Spleen (tissue), 11 donors: ENCODE measurements at regions not wholly inside any gene's neighbourhood (a gene's known extent, or its start where the extent isn't known, plus 50 kb on each side); places are given as distances from the start of the nearest gene placed in this dataset.
A peak's percentile ranks its signal among the peaks of the same experiment; 100 is the strongest.

Experiments used
- DNase-seq: peaks from one replicate; pipeline ENCODE4 v3.0.0-alpha.2; 2020
- H3K27ac ChIP-seq, 8 donors: fragments of 200-600 bp; sonication (generic) in 7 of 8; 1 replicate in 4 of 8; 2 replicates in 4 of 8; pipeline versions ENCODE4 v1.5.0 to v1.8.0; 2016 to 2021; ENCODE audit warnings: inconsistent platforms in 4 of 8, mild to moderate bottlenecking in 4 of 8, moderate library complexity in 1 of 8
- H3K27me3 ChIP-seq, 7 donors: fragments of 200-600 bp; sonication (generic) in 6 of 7; replicated peaks in 1 of 7; 1 replicate in 4 of 7; 2 replicates in 3 of 7; pipeline versions ENCODE4 v1.5.0 to v1.8.0; 2016 to 2021; ENCODE audit warnings: inconsistent platforms in 3 of 7, mild to moderate bottlenecking in 1 of 7
- H3K36me3 ChIP-seq, 6 donors: fragments of 200-600 bp; sonication (generic) in 5 of 6; 1 replicate in 4 of 6; 2 replicates in 2 of 6; pipeline versions ENCODE4 v1.5.0 to v1.8.0; 2016 to 2021; ENCODE audit warnings: inconsistent platforms in 2 of 6
- H3K4me1 ChIP-seq, 6 donors: fragments of 200-600 bp; sonication (generic) in 5 of 6; 1 replicate in 3 of 6; 2 replicates in 3 of 6; pipeline versions ENCODE4 v1.5.0 to v1.8.0; 2016 to 2021; ENCODE audit warnings: inconsistent platforms in 3 of 6
- H3K4me3 ChIP-seq, 8 donors: fragments of 200-600 bp; sonication (generic) in 7 of 8; 1 replicate in 4 of 8; 2 replicates in 4 of 8; pipeline versions ENCODE4 v1.5.0 to v1.8.0; 2016 to 2021; ENCODE audit warnings: inconsistent platforms in 4 of 8, mild to moderate bottlenecking in 4 of 8, moderate library complexity in 2 of 8
- H3K9me3 ChIP-seq, 8 donors: fragments of 200-600 bp; sonication (generic) in 7 of 8; 1 replicate in 4 of 8; 2 replicates in 4 of 8; pipeline versions ENCODE4 v1.5.0 to v1.8.0; 2016 to 2021; ENCODE audit warnings: inconsistent platforms in 4 of 8
- POLR2A ChIP-seq, 3 donors: fragments of 450-650 bp; IDR thresholded peaks; one replicate each; pipeline ENCODE4 v1.5.1; 2017; ENCODE audit warnings: antibody characterized with exemption in 3 of 3, mild to moderate bottlenecking in 1 of 3
- POLR2AphosphoS5 ChIP-seq, 3 donors: sonication (generic); formaldehyde crosslinking; IDR thresholded peaks; one replicate each; pipeline ENCODE4 v1.5.1; 2017; ENCODE audit warnings: antibody characterized with exemption in 3 of 3
- WGBS, 5 donors: extraction: QIAGEN DNeasy Blood & Tissue Kit in 3 of 5; methylation state at CpG; one replicate each; pipeline versions ENCODE4 v1.1.5 to v1.1.7; 2013 to 2018; 5-methylcytosine and 5-hydroxymethylcytosine counted together
- intact Hi-C: fragments of 100-400 bp; cut with DNase I; formaldehyde crosslinking; loops from one replicate; pipeline ENCODE4 v1.15.0; 2023; ENCODE audit warnings: low total_unique reads
- TF ChIP-seq, protein P1 (sequence below), 11 experiments: fragments of 200-600 bp in 7 of 11; fragments of 450-650 bp in 4 of 11; sonication (generic) in 4 of 11; IDR thresholded peaks in 8 of 11; conservative IDR thresholded peaks in 3 of 11; 1 replicate in 7 of 11; 2 replicates in 4 of 11; pipeline versions ENCODE4 v1.4.0 to v1.8.0; 2016 to 2021; ENCODE audit warnings: antibody characterized with exemption in 11 of 11, inconsistent platforms in 4 of 11, mild to moderate bottlenecking in 1 of 11
- donor health status: healthy with polysubstance abuse.
- donor health status: DM: no; HTN: no; CAD: no; lungs with moderate emphysema.
- donor health status: DM: no; HTN: no; CAD: no.
- donor health status: Bipolar disorder and iron deficiency.
- donor health status: healthy.
- donor health status: DM: no; HTN: no; CAD: no.
- donor health status: DM: yes; HTN: yes; CAD: no.

DNA sequence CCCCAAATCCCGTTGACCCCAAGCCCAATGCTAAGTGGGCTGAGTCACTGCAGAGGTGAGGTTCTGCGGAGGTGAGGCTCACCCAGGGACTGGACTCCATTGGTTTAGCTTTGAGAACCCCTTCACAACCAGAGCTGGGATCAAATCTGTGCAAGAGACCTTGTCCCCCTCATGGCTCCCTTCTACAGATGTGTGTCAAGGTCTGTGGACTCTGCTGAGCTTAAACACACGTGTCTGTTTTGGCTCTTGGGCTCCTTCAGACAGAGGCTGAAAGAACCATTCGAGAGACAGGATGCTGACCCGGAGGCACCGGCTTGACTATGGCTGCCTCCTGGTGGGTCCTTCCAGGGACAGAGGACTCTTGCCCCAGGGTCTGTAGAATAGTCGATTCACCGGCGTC lies 190.3 kb downstream of the LPIN1 start:
- TF ChIP-seq POLR2A (IDR thresholded peaks at IDR 0.05) (no peak), POLR2AphosphoS5 (IDR thresholded peaks at IDR 0.05) (no peak)
- TF ChIP-seq, protein P1, sequence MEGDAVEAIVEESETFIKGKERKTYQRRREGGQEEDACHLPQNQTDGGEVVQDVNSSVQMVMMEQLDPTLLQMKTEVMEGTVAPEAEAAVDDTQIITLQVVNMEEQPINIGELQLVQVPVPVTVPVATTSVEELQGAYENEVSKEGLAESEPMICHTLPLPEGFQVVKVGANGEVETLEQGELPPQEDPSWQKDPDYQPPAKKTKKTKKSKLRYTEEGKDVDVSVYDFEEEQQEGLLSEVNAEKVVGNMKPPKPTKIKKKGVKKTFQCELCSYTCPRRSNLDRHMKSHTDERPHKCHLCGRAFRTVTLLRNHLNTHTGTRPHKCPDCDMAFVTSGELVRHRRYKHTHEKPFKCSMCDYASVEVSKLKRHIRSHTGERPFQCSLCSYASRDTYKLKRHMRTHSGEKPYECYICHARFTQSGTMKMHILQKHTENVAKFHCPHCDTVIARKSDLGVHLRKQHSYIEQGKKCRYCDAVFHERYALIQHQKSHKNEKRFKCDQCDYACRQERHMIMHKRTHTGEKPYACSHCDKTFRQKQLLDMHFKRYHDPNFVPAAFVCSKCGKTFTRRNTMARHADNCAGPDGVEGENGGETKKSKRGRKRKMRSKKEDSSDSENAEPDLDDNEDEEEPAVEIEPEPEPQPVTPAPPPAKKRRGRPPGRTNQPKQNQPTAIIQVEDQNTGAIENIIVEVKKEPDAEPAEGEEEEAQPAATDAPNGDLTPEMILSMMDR (IDR thresholded peaks at IDR 0.05 in 8 of 11, conservative IDR thresholded peaks at IDR 0.05 in 3 of 11): no peak
- no peak overlapping the region for H3K27ac ChIP-seq
- DNase-seq: no peak
- no peaks in the 10 kb centered on the region for H3K27me3 ChIP-seq
- H3K4me1 ChIP-seq: peaks cover 0 to 7% (median 0%) of the 10 kb centered on the region in 6 donors
- WGBS, 5 donors: 82 to 94% (median 93%) methylated on average over 9 of the region's 9 CpGs
- H3K4me3 ChIP-seq: no peak overlapping the region
- no peaks in the 10 kb centered on the region for H3K36me3 ChIP-seq
- no peaks in the 10 kb centered on the region for H3K9me3 ChIP-seq
- intact Hi-C loops: no loop called here

DNA sequence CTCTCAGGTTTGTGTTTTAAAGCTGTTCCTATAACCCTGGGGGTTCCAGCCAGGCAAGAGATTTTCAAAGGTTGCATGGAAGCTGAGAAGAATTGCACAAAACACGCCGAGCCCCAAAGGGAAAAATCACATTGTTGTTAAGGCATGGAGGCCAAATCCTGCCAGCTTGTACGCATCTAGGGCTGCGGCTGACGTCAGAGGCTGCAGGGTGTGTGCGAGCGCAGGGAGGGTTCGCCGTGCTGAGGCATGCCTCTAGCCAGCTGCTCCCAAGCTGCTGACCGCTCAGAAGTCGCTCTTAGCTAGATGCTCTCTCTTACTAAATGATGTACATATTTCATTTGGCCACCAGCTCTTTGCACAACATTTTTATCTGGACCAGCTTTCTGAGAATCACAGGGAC lies 191.8 kb downstream of the LPIN1 start:
- Histone ChIP-seq H3K27ac (no peak overlapping the region), H3K4me1 (peaks cover 0 to 7% (median 0%) of the 10 kb centered on the region in 6 donors), H3K4me3 (no peak overlapping the region), H3K27me3 (no peaks in the 10 kb centered on the region), H3K9me3 (no peaks in the 10 kb centered on the region), H3K36me3 (no peaks in the 10 kb centered on the region)
- WGBS, 5 donors: 85 to 94% (median 87%) methylated on average over 11 of the region's 11 CpGs
- DNase-seq: no peak
- no peak for TF ChIP-seq POLR2A (IDR thresholded peaks at IDR 0.05)
- TF ChIP-seq POLR2AphosphoS5 (IDR thresholded peaks at IDR 0.05): peak; percentile 23 to 67 (median 28)
- TF ChIP-seq, protein P1 (IDR thresholded peaks at IDR 0.05 in 8 of 11, conservative IDR thresholded peaks at IDR 0.05 in 3 of 11): no peak
- intact Hi-C loops: no loop called here

DNA sequence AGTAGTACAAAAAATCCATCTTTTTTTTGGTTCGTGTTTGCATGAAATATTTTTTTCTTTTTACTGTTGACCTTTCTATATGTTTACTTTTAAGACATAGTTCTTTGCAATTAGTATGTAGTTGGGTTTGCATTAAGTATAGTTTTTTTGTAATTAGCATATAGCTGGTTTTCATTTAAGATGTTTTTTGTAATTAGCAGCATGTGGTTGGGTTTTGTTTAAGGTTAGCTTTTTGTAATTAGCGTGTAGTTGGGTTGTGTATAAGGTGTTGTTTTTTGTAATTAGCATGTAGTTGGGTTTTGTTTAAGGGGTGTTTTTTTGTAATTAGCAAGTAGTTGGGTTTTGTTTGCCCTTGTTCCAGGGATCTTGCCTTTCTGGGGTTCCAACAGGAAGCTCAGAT lies 193.1 kb downstream of the LPIN1 start:
- DNase-seq: no peak
- 89 to 98% (median 95%) methylated on average over 2 of the region's 2 CpGs for WGBS, 5 donors

DNA sequence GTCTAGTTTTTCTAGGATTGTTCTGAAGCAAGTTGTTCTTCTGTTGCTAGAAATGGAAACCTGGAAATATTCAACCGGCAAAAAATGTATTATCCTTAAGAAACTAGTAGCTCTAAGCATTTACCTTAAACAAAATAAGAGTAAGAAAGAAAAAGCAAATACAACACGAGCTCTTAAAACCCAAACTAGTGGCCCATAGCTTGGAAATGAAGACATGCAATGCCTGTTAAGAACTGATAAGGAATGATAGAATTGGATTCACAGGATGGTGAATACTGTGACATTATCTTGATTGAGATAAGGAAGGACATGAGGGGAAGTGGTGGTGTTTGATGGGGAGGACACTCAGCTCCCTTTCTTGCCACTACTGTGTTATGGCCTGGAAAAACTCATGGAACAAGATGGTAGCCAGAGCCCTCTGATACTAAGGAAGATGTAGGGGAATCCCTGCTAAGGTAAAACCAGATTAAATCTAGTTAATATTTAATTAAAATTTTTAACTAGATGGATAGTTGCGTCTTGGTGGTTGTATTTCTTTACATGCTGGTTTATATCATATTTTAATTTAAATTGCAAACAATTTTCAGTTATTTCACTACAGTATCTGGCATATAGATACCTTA lies 193.8 kb downstream of the LPIN1 start:
- Histone ChIP-seq H3K27ac (no peak overlapping the region), H3K4me1 (peaks cover 0 to 12% (median 7%) of the 10 kb centered on the region in 6 donors), H3K9me3 (no peaks in the 10 kb centered on the region), H3K4me3 (no peak overlapping the region), H3K27me3 (no peaks in the 10 kb centered on the region), H3K36me3 (no peaks in the 10 kb centered on the region)
- TF ChIP-seq, protein P1 (IDR thresholded peaks at IDR 0.05 in 8 of 11, conservative IDR thresholded peaks at IDR 0.05 in 3 of 11): no peak
- TF ChIP-seq POLR2A (IDR thresholded peaks at IDR 0.05): no peak
- no peak for TF ChIP-seq POLR2AphosphoS5 (IDR thresholded peaks at IDR 0.05)
- DNase-seq: no peak
- intact Hi-C loops: no loop called here
- 85 to 91% (median 86%) methylated on average over 3 of the region's 3 CpGs for WGBS, 5 donors

More for the DNA sequence above, 193.1 kb downstream of the LPIN1 start:
- no peaks in the 10 kb centered on the region for H3K36me3 ChIP-seq
- intact Hi-C loops: no loop called here
- no peak for TF ChIP-seq POLR2A (IDR thresholded peaks at IDR 0.05)
- TF ChIP-seq, protein P1 (IDR thresholded peaks at IDR 0.05 in 8 of 11, conservative IDR thresholded peaks at IDR 0.05 in 3 of 11): no peak
- TF ChIP-seq POLR2AphosphoS5 (IDR thresholded peaks at IDR 0.05): no peak
- no peaks in the 10 kb centered on the region for H3K27me3 ChIP-seq
- H3K4me3 ChIP-seq: no peak overlapping the region
- H3K4me1 ChIP-seq: peaks cover 0 to 5% (median under 1%) of the 10 kb centered on the region in 6 donors
- no peaks in the 10 kb centered on the region for H3K9me3 ChIP-seq
- no peak overlapping the region for H3K27ac ChIP-seq
